GM19397 (cell line): ENCODE measurements at regions not wholly inside any gene's neighbourhood (a gene's known extent, or its start where the extent isn't known, plus 50 kb on each side); places are given as distances from the start of the nearest gene placed in this dataset.

ENCODE experiments used
- ATAC-seq: cut with Tn5 transposase; IDR thresholded peaks from one replicate; pipeline ENCODE4 v1.9.1; 2021; ENCODE audit warnings: mild to moderate bottlenecking, moderate library complexity; ENCODE audit not compliant: unreplicated experiment

DNA sequence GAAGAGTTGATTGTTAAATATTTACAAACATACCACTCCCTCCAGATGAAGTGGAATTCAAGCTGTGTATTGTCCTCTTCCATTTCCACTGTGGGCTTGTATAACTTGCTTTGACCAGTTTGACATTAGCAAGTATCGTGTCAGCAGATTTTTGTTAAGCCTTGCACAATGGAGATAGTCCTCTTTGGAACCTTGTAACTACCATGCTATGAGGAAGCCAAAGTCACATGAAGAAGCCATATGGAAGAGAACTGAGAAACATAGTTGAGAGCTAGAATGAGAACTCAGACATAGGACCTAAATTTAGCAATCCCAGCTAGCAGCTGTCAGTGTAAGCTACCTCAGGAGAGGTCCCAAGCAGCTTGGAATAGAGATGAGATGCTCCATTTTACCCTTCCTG is 889.2 kb downstream of the PDCD6IP start:
- no peak for ATAC-seq

GRCh38 chr3:34696831-34697230 is 898.4 kb downstream of the PDCD6IP start:
- ATAC-seq = no peak

- no peak for ATAC-seq
These were observed 904.6 kb downstream of the PDCD6IP start for GRCh38 chr3:34703053-34703452.

GRCh38 chr3:34724916-34725499 is 914.3 kb upstream of the ARPP21 start:
- no peak for ATAC-seq

GRCh38 chr3:34725774-34726173 is 913.6 kb upstream of the ARPP21 start:
- no peak for ATAC-seq

- ATAC-seq = no peak
These were observed 911.6 kb upstream of the ARPP21 start for GRCh38 chr3:34727700-34728099.

GRCh38 chr3:34742151-34742550 is 897.2 kb upstream of the ARPP21 start:
- ATAC-seq = no peak

DNA sequence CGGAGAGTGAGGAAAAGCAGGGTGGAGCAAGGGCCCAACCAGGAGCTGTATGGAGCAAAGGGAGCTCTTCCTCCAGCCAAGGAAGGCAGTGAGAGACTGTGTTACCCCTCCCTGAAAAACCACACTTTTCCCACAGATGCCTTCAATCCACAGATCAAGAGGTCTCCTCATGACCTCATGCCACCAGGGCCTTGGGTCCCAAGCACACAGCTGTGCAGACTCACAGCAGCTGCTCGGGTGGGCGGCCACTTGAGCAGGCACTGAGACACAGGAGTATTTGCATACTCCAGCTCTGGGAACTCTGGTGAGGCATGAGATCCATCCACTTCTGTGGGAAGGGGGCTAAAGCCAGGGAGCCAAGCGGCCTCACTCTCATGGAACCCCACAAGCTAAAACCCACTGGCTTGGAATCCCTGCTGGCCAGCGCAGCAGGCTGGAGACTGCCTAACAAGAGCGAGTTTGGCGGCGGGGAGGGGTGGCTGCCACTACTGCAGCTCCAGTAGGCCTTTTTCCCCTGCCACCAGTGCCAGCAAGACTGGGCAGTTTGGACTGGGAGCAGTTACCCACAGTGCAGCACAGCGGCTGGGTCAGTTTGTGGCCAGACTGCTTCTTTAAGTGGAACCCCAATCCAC is 880.6 kb upstream of the ARPP21 start:
- no peak for ATAC-seq

- ATAC-seq = no peak
These were observed 861.9 kb upstream of the ARPP21 start for GRCh38 chr3:34777386-34777785.

GRCh38 chr3:34779092-34779491 is 860.2 kb upstream of the ARPP21 start:
- no peak for ATAC-seq

- ATAC-seq = no peak
These were observed 859.0 kb upstream of the ARPP21 start for GRCh38 chr3:34780294-34780693.

DNA sequence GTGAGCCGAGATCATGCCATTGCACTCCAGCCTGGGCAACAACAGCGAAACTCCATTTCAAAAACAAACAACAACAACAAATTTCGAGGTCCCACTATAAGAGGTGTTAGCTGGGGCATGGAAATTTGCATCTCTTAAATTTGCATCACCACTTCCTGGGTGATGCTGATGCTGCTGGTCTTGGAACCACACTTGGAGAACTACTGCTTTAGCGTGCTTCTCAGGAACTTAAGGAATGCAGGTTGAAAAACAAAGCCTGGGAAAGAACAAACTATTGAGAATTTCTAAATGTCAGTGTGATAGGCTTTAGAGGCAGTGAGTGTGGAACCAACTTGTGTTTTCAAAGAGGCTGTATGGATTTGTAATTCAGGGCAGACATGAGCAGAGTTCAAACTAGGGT is 858.4 kb upstream of the ARPP21 start:
- ATAC-seq = no peak

DNA sequence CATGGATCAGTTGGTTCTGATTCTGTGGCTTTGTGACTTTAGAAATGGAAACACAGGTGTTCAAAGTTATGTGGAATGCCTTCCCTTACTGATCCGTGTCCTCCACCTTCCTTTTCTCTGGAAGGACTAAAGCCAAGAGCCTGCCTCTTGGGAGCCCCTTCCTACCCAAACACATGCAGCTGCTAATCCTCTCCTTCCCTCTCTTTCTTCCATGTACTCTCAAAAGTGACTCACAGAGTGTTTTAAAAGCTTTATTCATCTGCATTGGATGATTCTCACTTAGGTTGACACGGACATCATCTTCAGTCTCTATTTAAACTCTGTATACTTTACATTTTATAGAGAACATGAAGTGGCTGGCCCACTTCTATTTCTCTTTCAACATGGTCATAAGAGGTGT is 856.5 kb upstream of the ARPP21 start:
- no peak for ATAC-seq

DNA sequence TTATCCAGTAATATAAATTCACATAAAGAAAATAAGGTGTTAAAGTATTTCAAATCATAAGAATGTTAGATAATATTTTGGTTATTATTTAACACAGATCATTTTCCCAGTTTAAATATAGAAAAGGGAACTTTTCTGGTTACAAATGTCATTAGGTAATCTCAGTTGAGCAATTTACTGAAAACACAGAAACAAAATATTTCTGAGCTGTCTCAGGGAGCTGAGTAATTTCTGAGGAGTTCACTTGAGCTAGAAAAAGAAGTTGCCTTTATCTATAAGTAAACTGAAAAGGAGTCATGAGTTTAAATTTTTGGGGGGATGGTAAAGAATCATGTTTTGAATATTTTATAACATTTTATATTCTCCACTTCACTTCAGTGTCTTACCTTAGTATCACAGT is 855.4 kb upstream of the ARPP21 start:
- ATAC-seq = no peak

GRCh38 chr3:34793057-34793456 is 846.3 kb upstream of the ARPP21 start:
- no peak for ATAC-seq

- ATAC-seq = no peak
These were observed 831.7 kb upstream of the ARPP21 start for GRCh38 chr3:34807611-34808010.

DNA sequence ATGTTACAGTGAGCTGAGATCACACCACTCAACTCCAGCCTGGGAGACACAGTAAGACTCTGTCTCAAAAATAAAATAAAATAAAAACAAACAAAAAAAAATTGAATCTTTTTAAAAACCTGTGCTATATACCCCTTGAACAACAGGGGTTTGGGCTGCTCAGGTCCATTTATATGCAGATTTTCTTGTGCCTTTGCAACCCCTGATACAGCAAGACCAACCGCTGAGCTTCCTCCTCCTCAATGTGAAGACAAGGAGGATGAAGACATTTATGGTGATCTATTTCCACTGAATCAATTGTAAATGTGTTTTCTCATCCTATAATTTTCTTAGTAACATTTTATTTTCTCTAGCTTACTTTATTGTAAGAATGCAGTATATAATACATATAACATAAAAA is 831.0 kb upstream of the ARPP21 start:
- ATAC-seq = no peak

DNA sequence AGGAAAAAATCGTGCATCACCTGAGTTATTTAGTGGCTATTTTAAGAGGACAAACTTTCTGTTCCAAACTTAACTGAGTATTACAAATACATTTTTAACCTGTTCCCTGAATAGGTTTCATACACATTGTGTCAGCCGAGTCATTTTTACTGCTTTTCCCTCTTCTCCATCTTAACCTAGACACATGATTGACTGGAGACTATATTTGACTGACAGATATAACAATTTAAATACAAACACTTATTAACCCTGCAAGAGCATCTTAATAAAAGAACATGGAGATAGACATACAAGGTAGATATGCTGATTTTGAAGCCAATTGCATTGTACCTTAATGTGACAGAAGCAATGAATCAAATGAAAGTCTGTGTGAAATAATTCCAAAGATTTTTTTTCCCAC is 810.5 kb upstream of the ARPP21 start:
- no peak for ATAC-seq

- ATAC-seq = no peak
These were observed 806.3 kb upstream of the ARPP21 start for GRCh38 chr3:34832865-34833508.

- ATAC-seq = no peak
These were observed 801.2 kb upstream of the ARPP21 start for GRCh38 chr3:34837848-34838741.

DNA sequence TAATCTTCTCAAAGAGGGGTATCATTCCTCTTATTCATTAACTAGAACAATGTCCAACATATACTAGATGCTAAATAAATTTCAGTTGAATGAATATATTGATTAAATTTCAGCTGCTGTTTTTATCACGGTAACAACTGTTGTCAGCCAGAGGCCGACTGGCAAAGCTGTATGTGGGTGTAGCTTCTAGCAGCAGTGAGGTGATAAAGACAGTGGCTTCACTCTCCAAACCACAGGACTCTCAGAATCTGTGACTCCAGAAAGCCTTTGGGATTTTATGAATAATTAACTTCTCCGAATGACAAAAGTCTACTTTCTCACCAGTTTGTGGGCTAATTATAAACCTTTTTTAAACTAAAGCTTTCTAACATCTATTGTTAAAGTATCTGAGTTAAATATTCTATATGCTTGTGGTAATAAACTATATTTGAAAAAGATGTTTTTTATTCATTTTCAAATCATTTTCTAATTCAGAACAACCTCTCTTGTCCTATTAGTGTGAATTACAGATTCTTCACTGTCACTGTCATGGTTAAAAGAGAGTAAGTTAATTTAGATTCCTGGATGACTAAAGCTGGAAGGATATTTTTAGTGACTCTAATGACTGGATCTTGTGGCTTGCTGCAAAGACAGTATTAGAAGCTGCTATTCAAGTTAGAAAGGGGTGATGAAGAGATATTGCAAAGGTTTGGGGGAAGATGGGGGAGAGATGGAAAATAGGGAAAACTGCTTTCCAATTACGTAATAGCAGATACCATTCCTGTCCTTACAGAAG is 796.4 kb upstream of the ARPP21 start:
- no peak for ATAC-seq
